ENCODE measurements at regions not wholly inside any gene's neighbourhood (a gene's known extent, or its start where the extent isn't known, plus 50 kb on each side); places are given as distances from the start of the nearest gene placed in this dataset.

DNA sequence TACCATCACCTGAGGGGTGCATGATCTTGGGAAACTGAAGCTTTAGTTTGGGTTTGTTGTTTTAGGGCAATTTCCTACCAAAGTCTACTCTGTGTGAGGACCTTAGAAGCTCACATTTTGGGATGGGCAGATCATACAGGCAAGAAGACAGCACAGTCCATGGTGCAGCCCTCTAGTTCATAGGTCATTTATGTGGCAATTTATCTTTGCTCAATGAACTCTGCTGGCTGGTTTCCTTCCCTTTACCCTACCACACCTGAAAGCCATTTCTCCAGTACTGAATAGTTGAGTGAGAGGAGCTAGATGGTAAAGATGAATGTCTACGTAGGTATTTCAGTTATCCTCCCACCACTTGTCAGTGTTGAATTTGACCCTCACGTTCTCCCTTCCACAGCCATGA lies 87.5 kb upstream of the KLF12 start:
- TF ChIP-seq, protein P1, sequence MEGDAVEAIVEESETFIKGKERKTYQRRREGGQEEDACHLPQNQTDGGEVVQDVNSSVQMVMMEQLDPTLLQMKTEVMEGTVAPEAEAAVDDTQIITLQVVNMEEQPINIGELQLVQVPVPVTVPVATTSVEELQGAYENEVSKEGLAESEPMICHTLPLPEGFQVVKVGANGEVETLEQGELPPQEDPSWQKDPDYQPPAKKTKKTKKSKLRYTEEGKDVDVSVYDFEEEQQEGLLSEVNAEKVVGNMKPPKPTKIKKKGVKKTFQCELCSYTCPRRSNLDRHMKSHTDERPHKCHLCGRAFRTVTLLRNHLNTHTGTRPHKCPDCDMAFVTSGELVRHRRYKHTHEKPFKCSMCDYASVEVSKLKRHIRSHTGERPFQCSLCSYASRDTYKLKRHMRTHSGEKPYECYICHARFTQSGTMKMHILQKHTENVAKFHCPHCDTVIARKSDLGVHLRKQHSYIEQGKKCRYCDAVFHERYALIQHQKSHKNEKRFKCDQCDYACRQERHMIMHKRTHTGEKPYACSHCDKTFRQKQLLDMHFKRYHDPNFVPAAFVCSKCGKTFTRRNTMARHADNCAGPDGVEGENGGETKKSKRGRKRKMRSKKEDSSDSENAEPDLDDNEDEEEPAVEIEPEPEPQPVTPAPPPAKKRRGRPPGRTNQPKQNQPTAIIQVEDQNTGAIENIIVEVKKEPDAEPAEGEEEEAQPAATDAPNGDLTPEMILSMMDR (IDR thresholded peaks at IDR 0.05) = no peak
- no peak for TF ChIP-seq EP300 (IDR thresholded peaks at IDR 0.05)
